ENCODE measurements at regions not wholly inside any gene's neighbourhood (a gene's known extent, or its start where the extent isn't known, plus 50 kb on each side); places are given as distances from the start of the nearest gene placed in this dataset.

DNA sequence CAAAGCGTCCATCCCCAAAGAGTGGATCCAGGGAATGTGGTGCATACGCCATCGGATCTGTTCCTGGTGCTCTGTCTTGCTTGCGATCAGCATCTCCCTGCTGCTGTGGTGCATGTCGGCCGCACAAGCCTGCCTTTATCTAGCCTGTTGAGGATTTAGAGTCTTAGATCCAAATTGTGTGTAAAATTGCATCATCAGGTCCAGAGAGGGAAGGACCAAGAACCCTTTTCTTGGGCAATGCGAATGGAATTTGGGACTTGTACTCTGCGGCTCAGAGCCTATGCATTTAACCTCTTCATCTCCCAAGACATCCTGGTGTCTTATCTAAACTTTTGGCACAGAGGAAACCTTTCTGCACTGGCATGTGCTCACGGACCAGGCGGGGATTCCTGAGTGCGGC, 1238.7 kb downstream of the TBC1D22A start:
- POLR2A ChIA-PET (ENCODE audit: unreplicated experiment): no interaction called here
- Histone ChIP-seq H3K36me3 (ENCODE audit: control insufficient read depth, insufficient read depth, low read length) (no peaks in the 10 kb centered on the region), H3K4me3 (ENCODE audit: insufficient read depth, low read depth, low read length) (no peak overlapping the region), H3K27ac (ENCODE audit: insufficient read depth, low read length) (no peak overlapping the region), H3K14ac (replicated peaks; ENCODE audit: low read depth, low read length) (no peak overlapping the region), H4K91ac (ENCODE audit: insufficient read depth, low read depth, low read length) (no peak overlapping the region), H3K79me1 (ENCODE audit: low read depth in 1 of 2, low read length in 2 of 2) (no peaks in the 10 kb centered on the region), H3K9me3 (ENCODE audit: control insufficient read depth, insufficient read depth, low read length) (peaks cover 49% of the 10 kb centered on the region), H3K56ac (ENCODE audit: extremely low read depth, insufficient read depth, low read length) (no peak overlapping the region), H2BK5ac (ENCODE audit: low read depth, low read length, poor library complexity, severe bottlenecking) (no peak overlapping the region), H3K23ac (ENCODE audit: low read depth, low read length) (no peak overlapping the region), H3K9me1 (ENCODE audit: insufficient read depth, low read length) (no peaks in the 10 kb centered on the region), H2BK15ac (ENCODE audit: low read depth, low read length) (no peak overlapping the region), H2AFZ (replicated peaks; ENCODE audit: low read length, poor library complexity) (no peak overlapping the region), H2AK5ac (ENCODE audit: low read depth, low read length) (no peak overlapping the region), H2AK9ac (replicated peaks; ENCODE audit: low read depth, low read length, poor library complexity) (no peak overlapping the region), H3K4me1 (ENCODE audit: control insufficient read depth, insufficient read depth, low read length) (no peaks in the 10 kb centered on the region), H3K4me2 (ENCODE audit: low read depth, low read length) (no peak overlapping the region), H2BK120ac (ENCODE audit: low read depth, low read length) (no peak overlapping the region), H3K4ac (ENCODE audit: low read depth, low read length) (no peak overlapping the region), H4K8ac (ENCODE audit: low read depth in 2 of 2, low read length in 2 of 2) (no peak overlapping the region), H3K9ac (ENCODE audit: low read depth, low read length) (no peak overlapping the region), H2BK20ac (ENCODE audit: low read depth, low read length) (no peak overlapping the region), H3K27me3 (ENCODE audit: control insufficient read depth, insufficient read depth, low read length) (no peaks in the 10 kb centered on the region), H3K18ac (ENCODE audit: low read depth, low read length) (no peak overlapping the region), H4K20me1 (ENCODE audit: insufficient read depth, low read length) (no peaks in the 10 kb centered on the region), H4K5ac (ENCODE audit: low read depth, low read length) (no peak overlapping the region)
- BruUV-seq (replicated peaks): no TSS peak
- 65% methylated on average over 5 of the region's 11 CpGs; no CpG with 5 or more reads in 1 of the 2 experiments for WGBS, 2 experiments (ENCODE audit: extremely low coverage in 2 of 2, insufficient read length in 1 of 2)
- intact Hi-C loops (cut with micrococcal nuclease) (no loop called here), dilution Hi-C loops (cut with HindIII; ENCODE audit: low sequenced_read_pairs, unreplicated experiment) (no loop called here), in situ Hi-C loops (cut with MboI; ENCODE audit: low sequenced_read_pairs) (no loop called here)
- CTCF ChIA-PET: no interaction called here
- ATAC-seq (ENCODE audit: low read depth) (no peak), DNase-seq (no peak)
- TF ChIP-seq MAFK (IDR thresholded peaks at IDR 0.05; ENCODE audit: low read depth, low read length) (no peak), CHD1 (IDR thresholded peaks at IDR 0.05; ENCODE audit: low read depth, low read length) (no peak), NFE2L2 (IDR thresholded peaks at IDR 0.05; ENCODE audit: low read depth, low read length) (no peak), RFX5 (IDR thresholded peaks at IDR 0.05; ENCODE audit: low read depth, low read length) (no peak), SMC3 (IDR thresholded peaks at IDR 0.05; ENCODE audit: low read depth, low read length) (no peak), MXI1 (IDR thresholded peaks at IDR 0.05; ENCODE audit: borderline replicate concordance, low read depth, low read length) (no peak), BHLHE40 (IDR thresholded peaks at IDR 0.05; ENCODE audit: low read depth, low read length) (no peak)

Measured in IMR-90 (cell line).